Umbilical cord (tissue), 1 donor: ENCODE measurements at regions not wholly inside any gene's neighbourhood (a gene's known extent, or its start where the extent isn't known, plus 50 kb on each side); places are given as distances from the start of the nearest gene placed in this dataset.
A peak's percentile ranks its signal among the peaks of the same experiment; 100 is the strongest.
"Not testable (repeated sequence)": the region's sequence is repeated elsewhere in the genome, so short reads cannot be mapped to it uniquely, and the experiment has no call there.

Experiments
- DNase-seq: peaks from one replicate; pipeline ENCODE4 v3.0.0-alpha.2; 2015; ENCODE audit warnings: low spot score

GRCh38 chr11:13135385-13136271, 126.5 kb downstream of the RASSF10 start:
- peak; percentile 38 for DNase-seq

GRCh38 chr11:13136272-13136596, 127.1 kb downstream of the RASSF10 start:
- no peak for DNase-seq

- no peak for DNase-seq
These were observed 128.8 kb downstream of the RASSF10 start for GRCh38 chr11:13137844-13138301.

DNA sequence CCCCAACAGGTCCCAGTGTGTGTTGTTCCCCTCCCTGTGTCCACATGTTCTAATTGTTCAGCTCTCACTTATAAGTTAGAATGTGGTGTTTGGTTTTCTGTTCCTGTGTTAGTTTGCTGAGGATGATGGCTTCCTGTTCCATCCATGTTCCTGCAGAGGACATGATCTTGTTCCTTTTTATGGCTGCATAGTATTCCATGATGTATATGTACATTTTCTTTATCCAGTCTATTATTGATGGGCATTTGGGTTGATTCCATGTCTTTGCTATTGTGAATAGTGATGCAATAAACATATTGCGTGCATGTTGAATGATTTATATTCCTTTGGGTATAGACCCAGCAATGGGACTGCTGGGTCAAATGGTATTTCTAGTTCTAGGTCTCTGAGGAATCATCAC, 130.0 kb downstream of the RASSF10 start:
- not testable (repeated sequence) for DNase-seq

DNA sequence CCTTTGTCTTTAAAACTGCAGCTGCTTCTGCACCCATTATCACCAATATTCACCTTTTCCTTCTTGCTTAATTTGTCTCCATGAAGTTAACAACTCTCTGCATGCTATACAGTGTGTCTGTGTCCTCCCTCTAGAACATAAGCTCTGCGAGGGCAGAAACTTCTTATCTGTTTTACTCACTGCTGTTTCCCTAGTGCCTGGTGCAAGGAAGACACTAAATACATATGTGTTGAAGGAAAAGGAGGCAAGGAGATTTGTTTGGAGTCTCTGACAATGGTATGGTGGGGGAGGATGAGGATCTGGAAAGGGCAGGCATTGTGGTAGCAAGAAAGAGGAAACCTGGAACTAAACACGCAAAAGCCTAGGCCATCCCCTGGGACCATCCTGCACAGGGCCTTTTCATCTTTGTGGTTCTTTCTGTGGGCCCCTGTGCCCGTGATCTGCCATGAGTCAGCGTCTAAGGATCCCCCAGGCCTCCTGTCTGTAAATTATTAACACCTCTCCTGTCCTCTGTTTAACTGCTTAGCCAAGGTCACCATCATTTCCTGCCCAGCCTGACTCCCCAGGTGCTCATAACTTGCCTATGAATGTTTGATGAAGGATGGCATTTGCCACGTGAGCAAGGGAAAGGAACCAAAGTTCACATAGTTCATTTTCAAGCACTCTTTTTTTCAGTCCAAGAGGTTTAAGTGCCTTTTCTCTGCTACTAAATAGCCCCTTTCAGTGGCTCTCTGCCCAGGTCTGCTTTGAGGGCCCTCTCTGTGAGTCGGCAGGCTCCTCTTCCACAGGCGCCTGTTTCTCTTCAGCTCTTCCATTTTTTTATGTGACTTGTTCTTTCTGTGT, 131.1 kb downstream of the RASSF10 start:
- peak; percentile 7 for DNase-seq

- no peak for DNase-seq
These were observed 131.9 kb downstream of the RASSF10 start for GRCh38 chr11:13140873-13141655.

DNA sequence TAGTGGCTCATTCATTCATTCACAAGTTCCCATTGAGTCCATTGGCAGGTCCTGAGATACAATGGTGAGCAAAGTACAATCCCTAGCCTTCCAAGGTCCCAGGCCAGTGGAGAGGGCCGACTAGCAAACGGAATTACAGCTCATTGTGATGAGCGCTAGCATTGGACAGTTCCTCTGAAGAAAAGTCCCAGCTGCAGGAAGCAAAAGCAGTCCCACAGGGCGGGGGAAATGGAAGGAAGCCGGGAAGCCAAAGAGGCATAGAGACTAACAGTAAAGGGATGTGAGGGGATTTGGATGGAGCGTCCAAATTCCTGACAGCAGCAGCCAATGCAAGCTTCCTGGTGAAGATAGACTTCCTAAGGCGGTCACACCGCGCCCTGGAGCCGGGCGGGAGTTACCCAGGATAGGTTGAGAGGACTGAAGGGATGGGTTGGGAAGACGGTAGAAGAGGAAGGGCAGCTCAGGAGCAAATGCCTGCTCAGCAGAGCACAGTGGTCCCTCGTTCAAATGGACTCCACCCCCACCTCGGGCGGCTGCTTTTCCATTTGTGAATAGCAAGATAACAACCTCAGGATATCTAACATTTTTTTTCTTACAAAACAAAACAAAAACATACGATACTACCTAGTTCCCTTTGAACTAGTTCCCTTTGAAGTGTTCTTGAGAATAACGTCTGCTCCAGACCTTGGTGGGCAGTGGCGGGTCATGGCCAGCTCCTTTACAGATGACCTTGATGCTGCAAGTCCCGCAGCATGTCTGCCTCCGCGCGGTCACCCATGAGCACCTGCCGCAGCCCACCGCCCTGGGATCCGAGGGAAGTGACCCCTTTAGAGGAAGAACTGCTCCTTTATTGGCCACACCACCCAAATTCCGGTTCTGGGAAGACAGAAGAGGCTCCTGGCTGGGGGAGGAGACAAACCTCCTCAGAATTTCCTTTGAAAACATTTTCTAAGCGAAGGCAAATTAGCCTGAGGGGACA, 132.9 kb downstream of the RASSF10 start:
- no peak for DNase-seq

DNA sequence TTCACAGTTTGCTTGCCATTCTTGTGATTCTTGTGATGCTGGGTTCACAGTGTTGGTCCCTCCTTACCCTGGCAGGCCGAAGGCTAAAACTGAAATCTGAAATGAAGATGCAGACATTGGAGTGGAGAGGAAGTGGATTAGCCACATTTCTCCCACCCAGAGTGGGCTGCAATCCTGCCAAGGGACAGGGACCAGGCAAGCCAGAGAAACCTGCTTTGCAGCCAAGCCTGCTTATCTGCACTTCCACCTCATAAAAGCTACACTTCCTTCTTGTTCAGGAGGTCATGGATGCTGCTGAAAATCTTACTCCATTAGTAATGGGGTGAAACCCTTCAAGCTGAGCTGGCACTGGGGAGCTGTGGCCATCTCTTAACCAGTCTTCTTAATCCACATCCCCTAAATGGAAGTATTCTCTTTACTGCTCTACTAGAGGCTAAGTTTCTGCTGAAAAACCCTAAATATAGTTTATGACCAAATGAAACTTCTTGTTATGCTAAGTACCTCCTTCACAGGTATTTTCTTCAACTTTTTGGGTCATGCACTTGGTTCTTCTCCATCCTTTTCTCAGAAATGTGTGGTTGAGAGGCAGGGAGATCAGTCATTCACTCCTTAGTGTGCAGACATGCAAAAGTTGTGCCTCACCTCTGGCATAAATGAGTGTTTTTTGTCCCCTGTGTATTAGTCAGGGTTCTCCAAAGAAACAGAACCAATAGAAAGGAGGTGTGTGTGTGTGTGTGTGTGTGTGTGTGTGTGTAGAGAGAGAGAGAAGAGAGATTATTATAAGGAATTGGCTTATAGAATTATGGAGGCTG, 133.9 kb upstream of the BMAL1 start:
- peak; percentile 15 for DNase-seq

DNA sequence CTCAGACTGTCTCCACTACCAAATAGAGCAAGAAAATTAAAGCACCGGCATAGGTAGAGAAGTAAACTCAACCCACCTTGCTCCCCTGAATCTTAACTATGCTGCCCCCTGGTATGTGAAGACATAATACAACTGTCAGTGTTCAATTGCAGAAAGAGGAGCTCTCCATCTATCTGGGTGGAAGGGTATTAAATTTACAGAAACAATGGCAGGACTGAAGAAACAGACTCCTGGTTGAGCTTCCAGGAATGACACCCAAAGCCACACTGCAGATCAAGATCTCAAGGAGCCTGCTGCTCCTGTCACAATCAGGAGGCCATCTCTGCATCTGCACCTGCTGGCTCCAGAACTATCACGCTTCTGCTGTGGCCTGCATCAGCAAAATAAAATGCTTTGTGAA, 132.1 kb upstream of the BMAL1 start:
- no peak for DNase-seq

GRCh38 chr11:13149991-13150390, 127.6 kb upstream of the BMAL1 start:
- no peak for DNase-seq

DNA sequence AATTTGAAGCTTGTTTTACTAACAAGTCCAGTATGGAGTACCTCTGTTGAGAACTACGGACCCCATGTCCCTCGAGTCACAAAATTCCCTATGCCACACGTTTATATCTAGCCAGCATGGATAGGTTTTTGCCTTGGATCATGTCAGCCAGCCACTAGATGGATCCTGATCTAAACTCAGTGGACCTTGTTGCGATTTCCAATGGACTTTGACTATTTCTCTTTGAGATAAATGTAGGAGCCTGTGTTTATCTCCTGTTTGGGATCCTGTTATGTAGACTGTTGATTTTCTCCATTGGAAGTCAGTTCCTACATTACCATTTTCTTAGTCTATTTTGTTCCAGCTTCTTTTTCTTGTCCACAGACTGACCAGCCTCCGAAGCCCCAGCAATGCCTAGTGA, 127.1 kb upstream of the BMAL1 start:
- no peak for DNase-seq

DNA sequence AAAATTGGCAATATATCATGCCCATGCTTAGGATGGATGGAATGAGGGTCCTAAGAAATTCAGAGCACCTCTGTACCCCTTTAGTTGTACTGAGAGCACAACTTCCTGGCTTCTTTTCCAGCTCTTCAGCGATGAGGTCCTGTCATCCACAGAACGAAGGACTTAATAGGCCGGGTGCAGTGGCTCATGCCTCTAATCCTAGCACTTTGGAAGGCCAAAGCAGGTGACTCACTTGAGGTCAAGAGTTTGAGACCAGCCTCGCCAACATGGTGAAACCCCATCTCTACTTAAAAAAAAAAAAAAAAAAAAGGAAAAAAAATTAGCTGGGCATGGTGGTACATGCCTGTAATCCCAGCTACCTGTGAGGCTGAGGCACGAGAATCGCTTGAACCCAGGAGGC, 125.3 kb upstream of the BMAL1 start:
- DNase-seq, result no peak

DNA sequence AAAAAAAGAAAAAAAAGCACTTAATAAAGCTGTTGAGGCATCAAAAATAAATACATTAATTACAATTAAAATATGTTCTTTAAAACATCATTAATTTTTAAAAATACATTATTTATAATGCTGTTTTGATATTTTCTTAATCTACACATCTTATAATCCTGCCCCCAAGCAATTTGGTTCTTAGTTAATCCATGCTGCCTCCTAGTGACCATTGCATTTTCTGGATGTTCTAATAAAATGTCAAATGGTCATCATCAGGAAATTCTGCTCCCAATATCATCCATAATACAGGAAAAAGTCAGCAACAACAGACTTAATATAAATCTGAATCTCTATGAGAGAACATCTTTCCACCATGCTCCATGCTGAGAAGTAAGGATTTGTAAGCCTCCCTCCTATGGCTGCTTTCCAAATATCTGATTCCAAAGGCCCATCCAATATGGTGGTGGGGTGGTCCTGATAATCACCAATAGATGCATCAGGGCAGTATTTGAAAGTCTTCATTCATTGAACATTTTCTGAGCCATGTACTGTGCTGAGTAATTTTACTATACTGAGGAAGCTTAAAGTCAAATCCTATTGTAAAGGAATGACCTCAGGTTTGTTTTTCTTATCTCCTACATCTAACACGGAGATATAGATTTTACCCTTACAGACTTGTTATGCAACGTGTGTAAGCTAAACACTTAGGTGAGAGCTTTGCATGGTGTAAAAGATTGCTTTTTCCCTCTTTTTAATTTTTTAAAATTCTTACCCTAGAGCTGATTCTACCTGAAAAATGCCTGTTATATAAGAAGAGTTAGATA, 124.7 kb upstream of the BMAL1 start:
- DNase-seq, result no peak

DNA sequence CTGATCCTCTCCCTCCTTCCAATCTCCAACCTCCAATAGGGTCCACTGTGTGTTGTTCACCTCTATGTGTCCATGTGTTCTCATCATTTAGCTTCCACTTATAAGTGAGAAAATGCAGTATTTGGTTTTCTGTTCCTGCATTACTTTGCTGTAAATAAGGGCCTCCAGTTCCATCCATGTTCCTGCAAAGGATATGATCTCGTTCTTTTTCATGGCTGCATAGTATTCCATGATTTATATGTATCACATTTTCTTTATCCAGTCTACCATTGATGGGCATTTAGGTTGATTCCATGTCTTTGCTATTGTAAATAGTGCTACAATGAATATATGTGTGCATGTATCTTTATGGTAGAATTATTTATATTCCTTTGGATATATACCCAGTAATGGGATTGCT, 123.2 kb upstream of the BMAL1 start:
- DNase-seq, result not testable (repeated sequence)

GRCh38 chr11:13160346-13160745, 117.2 kb upstream of the BMAL1 start:
- DNase-seq, result no peak

DNA sequence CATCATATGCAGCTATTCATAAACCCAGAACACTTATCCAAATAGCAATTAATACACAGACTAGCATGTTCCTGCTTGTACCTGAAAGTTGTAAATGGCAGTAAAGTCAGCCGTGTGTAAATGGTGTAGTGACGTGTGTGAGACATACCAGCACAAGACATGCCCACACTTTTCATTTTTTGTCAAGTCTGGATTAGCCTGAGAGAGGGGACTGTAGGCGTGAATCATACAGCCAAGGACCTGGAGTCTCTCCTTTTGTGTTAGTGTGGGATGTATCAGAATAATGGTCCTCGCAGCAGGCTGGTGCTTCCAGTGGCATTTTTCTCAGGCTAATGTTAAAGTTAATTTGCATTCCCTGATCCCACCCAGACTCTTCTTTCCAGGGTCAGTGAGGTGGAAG, 116.8 kb upstream of the BMAL1 start:
- DNase-seq, result peak; percentile 74

DNA sequence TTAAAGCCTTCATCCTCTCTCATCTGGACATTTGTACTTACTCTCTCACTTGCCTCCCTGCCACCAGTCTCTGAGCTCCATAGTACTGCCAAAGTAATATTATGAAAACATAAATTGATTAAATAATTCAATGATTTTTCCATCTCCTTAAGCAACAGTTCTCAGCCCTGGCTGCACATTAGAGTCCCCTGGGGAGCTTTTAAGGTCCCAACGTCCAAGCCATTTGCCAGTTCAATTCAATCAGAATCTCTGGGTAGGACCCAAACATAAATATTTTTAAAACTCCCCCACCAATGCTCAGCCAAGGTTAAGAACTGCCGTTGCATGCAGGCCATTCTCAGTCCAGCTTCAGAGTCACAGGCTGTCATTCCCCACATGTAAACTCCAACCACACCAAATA, 114.4 kb upstream of the BMAL1 start:
- no peak for DNase-seq

- DNase-seq, result no peak
These were observed 111.6 kb upstream of the BMAL1 start for GRCh38 chr11:13166036-13166435.

- DNase-seq, result peak; percentile 3
These were observed 109.3 kb upstream of the BMAL1 start for GRCh38 chr11:13168271-13168670.
